ENCODE measurements at regions not wholly inside any gene's neighbourhood (a gene's known extent, or its start where the extent isn't known, plus 50 kb on each side); places are given as distances from the start of the nearest gene placed in this dataset.

GRCh38 chr7:81630600-81630999 lies 139.2 kb downstream of the HGF start:
- Histone ChIP-seq H3K9ac (ENCODE audit: control insufficient read depth, extremely low read depth, insufficient read depth, low read length) (no peak overlapping the region), H3K4me1 (ENCODE audit: control insufficient read depth, extremely low read depth, insufficient read depth, low read length) (no peaks in the 10 kb centered on the region), H3K27ac (ENCODE audit: control insufficient read depth, insufficient read depth, low read length) (no peak overlapping the region), H4K20me1 (ENCODE audit: control insufficient read depth, extremely low read depth, insufficient read depth, low read length) (no peaks in the 10 kb centered on the region), H3K36me3 (ENCODE audit: control insufficient read depth in 2 of 2, extremely low read depth in 1 of 2, insufficient read depth in 2 of 2, low read length in 2 of 2) (no peaks in the 10 kb centered on the region), H3K27me3 (ENCODE audit: control insufficient read depth, extremely low read depth, insufficient read depth, low read length) (no peaks in the 10 kb centered on the region), H3K4me2 (ENCODE audit: control insufficient read depth, extremely low read depth, insufficient read depth, low read depth, low read length) (no peak overlapping the region), H3K4me3 (ENCODE audit: control insufficient read depth in 2 of 3, extremely low read depth in 1 of 3, insufficient read depth in 2 of 3, low read depth in 1 of 3, low read length in 3 of 3) (no peak overlapping the region), H3K9me3 (ENCODE audit: control insufficient read depth, low read depth, low read length) (no peaks in the 10 kb centered on the region), H3K79me2 (ENCODE audit: control insufficient read depth, insufficient read depth, low read length) (no peaks in the 10 kb centered on the region), H2AFZ (ENCODE audit: control insufficient read depth, low read length) (no peak overlapping the region), H3K9me1 (ENCODE audit: control insufficient read depth, extremely low read depth, insufficient read depth, low read length) (no peaks in the 10 kb centered on the region)
- FAIRE-seq (no peak), DNase-seq (ENCODE audit: low read depth, low spot score) (no peak)
- dilution Hi-C loops (cut with MboI; ENCODE audit: extremely low pct_ligation_motif_present, low sequenced_read_pairs) = no loop called here
- TF ChIP-seq CTCF (optimal IDR thresholded peaks at IDR 0.05 in 1 of 3, IDR thresholded peaks at IDR 0.05 in 1 of 3, conservative IDR thresholded peaks at IDR 0.05 in 1 of 3; ENCODE audit: extremely low read depth in 1 of 3, insufficient read depth in 2 of 3, low read length in 3 of 3) = no peak

- Histone ChIP-seq H3K27ac (ENCODE audit: control insufficient read depth, insufficient read depth, low read length) (no peak overlapping the region), H2AFZ (ENCODE audit: control insufficient read depth, low read length) (no peak overlapping the region), H3K9me3 (ENCODE audit: control insufficient read depth, low read depth, low read length) (no peaks in the 10 kb centered on the region), H4K20me1 (ENCODE audit: control insufficient read depth, extremely low read depth, insufficient read depth, low read length) (no peaks in the 10 kb centered on the region), H3K9me1 (ENCODE audit: control insufficient read depth, extremely low read depth, insufficient read depth, low read length) (no peaks in the 10 kb centered on the region), H3K4me1 (ENCODE audit: control insufficient read depth, extremely low read depth, insufficient read depth, low read length) (no peaks in the 10 kb centered on the region), H3K36me3 (ENCODE audit: control insufficient read depth in 2 of 2, extremely low read depth in 1 of 2, insufficient read depth in 2 of 2, low read length in 2 of 2) (no peaks in the 10 kb centered on the region), H3K27me3 (ENCODE audit: control insufficient read depth, extremely low read depth, insufficient read depth, low read length) (no peaks in the 10 kb centered on the region), H3K9ac (ENCODE audit: control insufficient read depth, extremely low read depth, insufficient read depth, low read length) (no peak overlapping the region), H3K79me2 (ENCODE audit: control insufficient read depth, insufficient read depth, low read length) (no peaks in the 10 kb centered on the region), H3K4me3 (ENCODE audit: control insufficient read depth in 2 of 3, extremely low read depth in 1 of 3, insufficient read depth in 2 of 3, low read depth in 1 of 3, low read length in 3 of 3) (no peak overlapping the region), H3K4me2 (ENCODE audit: control insufficient read depth, extremely low read depth, insufficient read depth, low read depth, low read length) (no peak overlapping the region)
- FAIRE-seq = no peak
- DNase-seq (ENCODE audit: low read depth, low spot score) = no peak
- TF ChIP-seq CTCF (optimal IDR thresholded peaks at IDR 0.05 in 1 of 3, IDR thresholded peaks at IDR 0.05 in 1 of 3, conservative IDR thresholded peaks at IDR 0.05 in 1 of 3; ENCODE audit: extremely low read depth in 1 of 3, insufficient read depth in 2 of 3, low read length in 3 of 3) (no peak), EZH2 (IDR thresholded peaks at IDR 0.05; ENCODE audit: low read length) (no peak)
- dilution Hi-C loops (cut with MboI; ENCODE audit: extremely low pct_ligation_motif_present, low sequenced_read_pairs) = no loop called here
Observed at GRCh38 chr7:81629702-81630101, 140.1 kb downstream of the HGF start.
